ENCODE measurements at regions not wholly inside any gene's neighbourhood (a gene's known extent, or its start where the extent isn't known, plus 50 kb on each side); places are given as distances from the start of the nearest gene placed in this dataset.

- no peak for TF ChIP-seq POLR2AphosphoS5 (IDR thresholded peaks at IDR 0.05; ENCODE audit: borderline replicate concordance, low read depth, low read length)
- TF ChIP-seq EZH2 (IDR thresholded peaks at IDR 0.05), result no peak
These were observed 121.8 kb upstream of the AP1S2 start for GRCh38 chrX:15976396-15976795.

All from SK-N-MC (cell line).